GM19238 (cell line): ENCODE measurements at regions not wholly inside any gene's neighbourhood (a gene's known extent, or its start where the extent isn't known, plus 50 kb on each side); places are given as distances from the start of the nearest gene placed in this dataset.
"Not testable (repeated sequence)": the region's sequence is repeated elsewhere in the genome, so short reads cannot be mapped to it uniquely, and the experiment has no call there.

Experiments used
- DNase-seq: peaks from one replicate; pipeline ENCODE4 v3.0.0; 2011; ENCODE audit warnings: low spot score; ENCODE audit not compliant: insufficient read length

GRCh38 chr1:229913489-229913888, 153.5 kb upstream of the GALNT2 start:
- no peak for DNase-seq

GRCh38 chr1:229919488-229919887, 147.6 kb upstream of the GALNT2 start:
- DNase-seq, result not testable (repeated sequence)

- no peak for DNase-seq
Measured at GRCh38 chr1:229920683-229921082, 146.4 kb upstream of the GALNT2 start.

GRCh38 chr1:229922249-229922648, 144.8 kb upstream of the GALNT2 start:
- DNase-seq, result no peak

- DNase-seq, result no peak
Measured at GRCh38 chr1:229924639-229925038, 142.4 kb upstream of the GALNT2 start.

GRCh38 chr1:229928767-229929166, 138.3 kb upstream of the GALNT2 start:
- DNase-seq, result no peak

GRCh38 chr1:229931751-229932150, 135.3 kb upstream of the GALNT2 start:
- DNase-seq, result not testable (repeated sequence)

GRCh38 chr1:229935157-229935556, 131.9 kb upstream of the GALNT2 start:
- DNase-seq, result not testable (repeated sequence)

GRCh38 chr1:229938551-229938950, 128.5 kb upstream of the GALNT2 start:
- DNase-seq, result no peak

- DNase-seq, result no peak
Measured at GRCh38 chr1:229940684-229941083, 126.4 kb upstream of the GALNT2 start.

- no peak for DNase-seq
Measured at GRCh38 chr1:229941160-229941559, 125.9 kb upstream of the GALNT2 start.

GRCh38 chr1:229941831-229942230, 125.2 kb upstream of the GALNT2 start:
- no peak for DNase-seq

GRCh38 chr1:229942501-229942900, 124.5 kb upstream of the GALNT2 start:
- no peak for DNase-seq

GRCh38 chr1:229943148-229943714, 123.8 kb upstream of the GALNT2 start:
- no peak for DNase-seq

GRCh38 chr1:229943988-229944743, 122.9 kb upstream of the GALNT2 start:
- no peak for DNase-seq

GRCh38 chr1:229945795-229946194, 121.2 kb upstream of the GALNT2 start:
- DNase-seq, result no peak

- no peak for DNase-seq
Measured at GRCh38 chr1:229947968-229948367, 119.1 kb upstream of the GALNT2 start.

GRCh38 chr1:229948438-229948837, 118.6 kb upstream of the GALNT2 start:
- no peak for DNase-seq

- no peak for DNase-seq
Measured at GRCh38 chr1:229949500-229949899, 117.5 kb upstream of the GALNT2 start.

- DNase-seq, result no peak
Measured at GRCh38 chr1:229950020-229950419, 117.0 kb upstream of the GALNT2 start.

- no peak for DNase-seq
Measured at GRCh38 chr1:229950908-229951307, 116.1 kb upstream of the GALNT2 start.

- no peak for DNase-seq
Measured at GRCh38 chr1:229951856-229952534, 115.0 kb upstream of the GALNT2 start.
